Pancreas (tissue), 10 donors: ENCODE measurements at regions not wholly inside any gene's neighbourhood (a gene's known extent, or its start where the extent isn't known, plus 50 kb on each side); places are given as distances from the start of the nearest gene placed in this dataset.

Experiments
- ATAC-seq, 4 donors: fragments of 200-7000 bp; cut with Tn5 transposase; one replicate each; pipeline versions ENCODE4 v1.8.0 to v1.9.1; 2020; ENCODE audit warnings: mild to moderate bottlenecking in 4 of 4, moderate library complexity in 4 of 4
- DNase-seq, 6 donors: peaks; one replicate each; pipeline ENCODE4 v3.0.0-alpha.2; 2020
- FAIRE-seq: peaks from 2 replicates; lab custom pipeline; 2012; peaks lifted over from hg19 to GRCh38; lab: Jason Lieb, UNC
- H3K27ac ChIP-seq, 4 donors: fragments of 200-600 bp; sonication (generic); 1 replicate in 3 of 4; 2 replicates in 1 of 4; pipeline versions ENCODE4 v1.5.0 to v1.8.0; 2020
- H3K27me3 ChIP-seq, 4 donors: fragments of 200-600 bp; one replicate each; pipeline ENCODE4 v1.8.0; 2021
- H3K36me3 ChIP-seq, 3 donors: fragments of 200-600 bp; sonication (generic) in 1 of 3; one replicate each; pipeline versions ENCODE4 v1.5.0 to v1.8.0; 2020 to 2021
- H3K4me1 ChIP-seq, 3 donors: fragments of 200-600 bp; one replicate each; pipeline ENCODE4 v1.8.0; 2021
- H3K4me3 ChIP-seq, 4 donors: fragments of 200-600 bp; sonication (generic) in 2 of 4; one replicate each; pipeline versions ENCODE4 v1.5.0 to v1.8.0; 2020 to 2021
- H3K9me3 ChIP-seq, 4 donors: fragments of 200-600 bp; one replicate each; pipeline ENCODE4 v1.8.0; 2021
- WGBS, 2 donors: extraction: QIAGEN DNeasy Blood & Tissue Kit; methylation state at CpG; one replicate each; pipeline ENCODE4 v1.1.7; 2013; 5-methylcytosine and 5-hydroxymethylcytosine counted together
- intact Hi-C, 3 donors: fragments of 100-400 bp; cut with DNase I; formaldehyde crosslinking; loops; one replicate each; pipeline versions ENCODE4 v1.11.1 to v1.14.2; 2022
- TF ChIP-seq, protein P1 (sequence below), 4 donors: fragments of 200-600 bp; sonication (generic) in 3 of 4; IDR thresholded peaks; one replicate each; pipeline versions ENCODE4 v1.5.0 to v1.8.0; 2021; ENCODE audit warnings: antibody characterized with exemption in 4 of 4
- donor health status: healthy with polysubstance abuse.
- donor health status: DM: no; HTN: no; CAD: no; lungs with moderate emphysema.
- donor health status: DM: no; HTN: no; CAD: no.
- donor health status: control.
- donor health status: control.
- donor health status: Bipolar disorder and iron deficiency.
- donor health status: DM: yes; HTN: yes; CAD: no.
- donor health status: DM: no; HTN: no; CAD: no.
- donor health status: DM: no; HTN: no; CAD: no.
- donor health status: DM: yes; HTN: yes; CAD: no.

DNA sequence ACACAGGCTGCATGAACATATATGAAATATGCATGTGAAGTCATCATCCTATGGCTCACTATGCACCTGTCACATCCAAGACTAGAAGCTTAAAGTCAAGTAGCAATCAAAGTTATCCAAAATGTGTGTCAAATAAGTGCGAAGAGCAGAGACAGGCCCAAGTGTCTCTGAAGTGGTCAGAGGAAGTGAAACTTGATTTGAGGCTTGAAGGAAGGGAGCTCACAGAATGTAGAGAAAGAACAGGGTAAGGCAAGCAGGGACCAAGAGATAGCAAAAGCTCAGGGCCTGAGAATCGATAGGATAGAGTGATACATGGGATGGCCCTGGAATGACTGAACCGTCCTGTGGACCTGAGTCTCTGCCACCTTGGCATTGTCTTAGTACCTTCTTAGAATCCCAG lies 274.3 kb upstream of the TRPC7 start:
- H3K4me3 ChIP-seq: no peak overlapping the region
- TF ChIP-seq, protein P1, sequence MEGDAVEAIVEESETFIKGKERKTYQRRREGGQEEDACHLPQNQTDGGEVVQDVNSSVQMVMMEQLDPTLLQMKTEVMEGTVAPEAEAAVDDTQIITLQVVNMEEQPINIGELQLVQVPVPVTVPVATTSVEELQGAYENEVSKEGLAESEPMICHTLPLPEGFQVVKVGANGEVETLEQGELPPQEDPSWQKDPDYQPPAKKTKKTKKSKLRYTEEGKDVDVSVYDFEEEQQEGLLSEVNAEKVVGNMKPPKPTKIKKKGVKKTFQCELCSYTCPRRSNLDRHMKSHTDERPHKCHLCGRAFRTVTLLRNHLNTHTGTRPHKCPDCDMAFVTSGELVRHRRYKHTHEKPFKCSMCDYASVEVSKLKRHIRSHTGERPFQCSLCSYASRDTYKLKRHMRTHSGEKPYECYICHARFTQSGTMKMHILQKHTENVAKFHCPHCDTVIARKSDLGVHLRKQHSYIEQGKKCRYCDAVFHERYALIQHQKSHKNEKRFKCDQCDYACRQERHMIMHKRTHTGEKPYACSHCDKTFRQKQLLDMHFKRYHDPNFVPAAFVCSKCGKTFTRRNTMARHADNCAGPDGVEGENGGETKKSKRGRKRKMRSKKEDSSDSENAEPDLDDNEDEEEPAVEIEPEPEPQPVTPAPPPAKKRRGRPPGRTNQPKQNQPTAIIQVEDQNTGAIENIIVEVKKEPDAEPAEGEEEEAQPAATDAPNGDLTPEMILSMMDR (IDR thresholded peaks at IDR 0.05): no peak
- no peak for FAIRE-seq

DNA sequence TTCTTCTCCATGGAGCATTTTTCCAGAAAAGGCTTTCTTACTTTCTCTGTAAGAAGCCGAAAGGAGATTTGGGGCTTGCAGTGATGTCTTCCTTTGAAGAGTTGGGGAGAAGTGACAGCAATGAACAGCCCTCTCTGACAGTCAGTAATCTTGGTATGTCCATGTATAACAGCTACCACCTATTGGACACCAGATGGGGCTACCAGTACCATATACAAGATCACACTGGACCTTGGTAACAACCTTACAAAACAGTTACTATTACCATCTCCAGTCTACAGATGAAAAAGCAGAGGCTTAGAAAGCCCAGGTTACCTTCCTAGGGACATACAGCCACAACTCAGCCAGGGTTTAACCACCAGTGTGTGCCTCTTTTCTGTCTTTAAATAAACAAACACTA lies 272.7 kb upstream of the TRPC7 start:
- no peak overlapping the region for H3K4me3 ChIP-seq
- H3K27ac ChIP-seq: no peak overlapping the region
- intact Hi-C loops: no loop called here
- DNase-seq: no peak
- H3K27me3 ChIP-seq: peaks cover 0 to 5% (median 0%) of the 10 kb centered on the region in 4 donors
- no peaks in the 10 kb centered on the region for H3K9me3 ChIP-seq
- no peak for FAIRE-seq
- 85 to 88% methylated on average over 1 of the region's 1 CpG for WGBS, 2 donors
- no peaks in the 10 kb centered on the region for H3K36me3 ChIP-seq
- TF ChIP-seq, protein P1 (IDR thresholded peaks at IDR 0.05): no peak
- H3K4me1 ChIP-seq: no peaks in the 10 kb centered on the region
- no peak for ATAC-seq

More for the DNA sequence above, 274.3 kb upstream of the TRPC7 start:
- Histone ChIP-seq H3K27ac (no peak overlapping the region), H3K9me3 (no peaks in the 10 kb centered on the region), H3K27me3 (no peaks in the 10 kb centered on the region), H3K36me3 (no peaks in the 10 kb centered on the region), H3K4me1 (no peaks in the 10 kb centered on the region)
- no peak for DNase-seq
- no peak for ATAC-seq
- WGBS, 2 donors: 87 to 91% methylated on average over 3 of the region's 3 CpGs
- intact Hi-C loops: no loop called here

DNA sequence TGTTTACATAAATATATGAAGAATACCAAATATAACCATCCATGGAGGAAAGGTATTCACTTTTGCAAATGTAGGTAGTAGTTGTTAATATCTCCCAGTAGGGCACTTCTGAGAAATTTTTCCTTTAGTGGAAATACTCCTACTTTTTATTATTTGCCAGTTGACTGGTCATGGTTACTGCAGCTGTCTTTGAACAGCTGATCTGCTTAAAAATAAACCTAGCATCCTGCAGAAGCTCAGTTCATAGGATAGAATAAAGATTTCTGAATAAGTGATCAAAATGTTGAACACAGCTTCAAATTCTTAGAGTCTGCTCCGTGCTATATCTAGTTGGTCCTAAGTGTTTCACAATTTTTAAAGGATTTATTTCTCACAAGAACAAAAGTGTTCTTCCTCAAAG lies 270.7 kb upstream of the TRPC7 start:
- DNase-seq: no peak
- no peak for FAIRE-seq
- intact Hi-C loops: no loop called here
- TF ChIP-seq, protein P1 (IDR thresholded peaks at IDR 0.05): no peak
- ATAC-seq: no peak
- peaks cover 0 to 5% (median 0%) of the 10 kb centered on the region in 4 donors for H3K27me3 ChIP-seq
- WGBS, 2 donors: 91% methylated on average over 1 of the region's 1 CpG
- no peak overlapping the region for H3K27ac ChIP-seq
- H3K9me3 ChIP-seq: no peaks in the 10 kb centered on the region
- no peak overlapping the region for H3K4me3 ChIP-seq
- H3K4me1 ChIP-seq: no peaks in the 10 kb centered on the region
- H3K36me3 ChIP-seq: no peaks in the 10 kb centered on the region

DNA sequence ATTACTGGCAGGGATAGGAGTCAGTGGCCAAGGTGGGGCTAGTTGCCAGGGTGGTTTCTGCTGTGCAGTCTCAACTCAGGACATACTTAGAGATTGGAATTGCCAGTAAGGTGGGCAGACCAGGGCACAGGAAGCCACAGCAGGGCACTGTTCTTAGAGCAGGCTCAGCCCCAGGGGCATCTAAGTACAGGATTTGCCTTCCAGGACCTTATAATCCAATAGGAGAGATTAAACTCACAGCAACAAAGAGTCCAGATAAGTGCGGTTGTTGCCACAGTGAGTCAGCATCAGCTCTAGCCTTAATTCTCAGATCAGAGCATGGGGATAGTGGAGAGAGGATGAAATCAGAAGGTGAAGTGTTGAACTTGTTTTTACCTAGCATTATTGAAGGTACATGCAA lies 265.8 kb upstream of the TRPC7 start:
- DNase-seq (no peak), ATAC-seq (no peak), FAIRE-seq (no peak)
- H3K4me1 ChIP-seq: no peaks in the 10 kb centered on the region
- TF ChIP-seq, protein P1 (IDR thresholded peaks at IDR 0.05): no peak
- H3K4me3 ChIP-seq: no peak overlapping the region
- no peak overlapping the region for H3K27ac ChIP-seq
- 30 to 35% methylated on average over 1 of the region's 1 CpG for WGBS, 2 donors
- H3K9me3 ChIP-seq: no peaks in the 10 kb centered on the region
- H3K36me3 ChIP-seq: no peaks in the 10 kb centered on the region
- peaks cover 0 to 5% (median 0%) of the 10 kb centered on the region in 4 donors for H3K27me3 ChIP-seq
- intact Hi-C loops: no loop called here

DNA sequence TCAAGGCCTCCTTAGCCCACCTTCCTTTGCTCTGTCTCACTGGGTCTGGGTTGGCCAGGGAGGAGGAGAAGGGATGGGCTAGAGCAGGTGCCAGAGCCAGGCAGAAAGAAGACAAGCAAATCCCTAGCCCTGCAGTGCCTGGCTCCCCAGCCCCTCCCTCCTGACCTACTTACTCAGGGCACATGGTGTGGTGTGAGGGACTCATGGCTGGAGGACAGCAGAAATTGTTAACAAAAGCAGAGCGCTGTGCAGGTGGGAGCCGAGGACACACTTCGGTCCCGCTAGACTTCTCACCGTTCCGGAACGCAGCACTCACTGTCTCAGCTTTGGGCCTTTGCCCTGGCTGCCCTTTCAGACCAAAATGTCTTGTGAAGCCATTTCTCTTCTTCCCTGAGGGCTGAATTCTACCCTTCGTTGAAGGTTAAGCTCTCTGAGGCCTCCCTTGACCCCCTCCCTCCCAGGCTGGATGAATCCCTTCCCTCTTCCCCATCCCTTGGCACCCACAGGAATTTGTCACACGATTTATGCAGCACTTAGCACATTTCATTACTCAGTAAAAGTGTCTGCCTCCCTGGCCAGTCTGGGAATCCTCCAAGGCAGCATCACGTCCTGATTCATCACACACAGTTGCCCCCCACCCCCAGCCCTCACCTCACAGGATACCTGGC lies 263.9 kb upstream of the TRPC7 start:
- H3K27ac ChIP-seq: no peak overlapping the region
- DNase-seq: no peak
- H3K27me3 ChIP-seq: peaks cover 0 to 5% (median 0%) of the 10 kb centered on the region in 4 donors
- no peaks in the 10 kb centered on the region for H3K4me1 ChIP-seq
- no peak for ATAC-seq
- H3K36me3 ChIP-seq: no peaks in the 10 kb centered on the region
- intact Hi-C loops: no loop called here
- no peaks in the 10 kb centered on the region for H3K9me3 ChIP-seq
- WGBS, 2 donors: 74 to 82% methylated on average over 10 of the region's 10 CpGs
- no peak for FAIRE-seq
- TF ChIP-seq, protein P1 (IDR thresholded peaks at IDR 0.05): no peak
- no peak overlapping the region for H3K4me3 ChIP-seq
